Hepatocyte (in vitro differentiated cells): ENCODE measurements at regions not wholly inside any gene's neighbourhood (a gene's known extent, or its start where the extent isn't known, plus 50 kb on each side); places are given as distances from the start of the nearest gene placed in this dataset.
A peak's percentile ranks its signal among the peaks of the same experiment; 100 is the strongest.

Experiments used
- DNase-seq: peaks from one replicate; pipeline ENCODE4 v3.0.0-alpha.2; 2016; ENCODE audit warnings: low spot score
- H2AFZ ChIP-seq: fragments of 200-600 bp; sonication (generic); 2 replicates; pipeline ENCODE4 v1.6.0; 2016; ENCODE audit warnings: antibody characterized with exemption, mild to moderate bottlenecking
- H3K27ac ChIP-seq: fragments of 200-600 bp; sonication (generic); 2 replicates; pipeline ENCODE4 v1.5.1; 2016; ENCODE audit warnings: mild to moderate bottlenecking
- H3K27me3 ChIP-seq: fragments of 200-600 bp; sonication (generic); 2 replicates; pipeline ENCODE4 v1.6.1; 2016
- H3K36me3 ChIP-seq: fragments of 200-600 bp; sonication (generic); replicated peaks from 2 replicates; pipeline ENCODE4 v1.5.1; 2016; ENCODE audit warnings: low read depth; ENCODE audit not compliant: insufficient read depth
- H3K4me1 ChIP-seq: fragments of 200-600 bp; sonication (generic); 2 replicates; pipeline ENCODE4 v1.5.1; 2016; ENCODE audit warnings: mild to moderate bottlenecking, moderate library complexity; ENCODE audit not compliant: insufficient read depth
- H3K4me2 ChIP-seq: fragments of 200-600 bp; sonication (generic); 2 replicates; pipeline ENCODE4 v1.6.0; 2016
- H3K4me3 ChIP-seq: fragments of 200-600 bp; sonication (generic); 2 replicates; pipeline ENCODE4 v1.5.1; 2016; ENCODE audit warnings: mild to moderate bottlenecking
- H3K79me2 ChIP-seq: fragments of 200-600 bp; sonication (generic); 2 replicates; pipeline ENCODE4 v1.6.0; 2017; ENCODE audit warnings: mild to moderate bottlenecking
- H3K9me2 ChIP-seq: fragments of 200-600 bp; sonication (generic); replicated peaks from 2 replicates; pipeline ENCODE4 v1.6.0; 2017; ENCODE audit warnings: mild to moderate bottlenecking; ENCODE audit not compliant: insufficient read depth
- H3K9me3 ChIP-seq: fragments of 200-600 bp; sonication (generic); 2 replicates; pipeline ENCODE4 v1.5.1; 2016; ENCODE audit warnings: low read depth, mild to moderate bottlenecking
- H4K20me1 ChIP-seq: fragments of 200-600 bp; sonication (generic); 2 replicates; pipeline ENCODE4 v1.6.0; 2016; ENCODE audit warnings: mild to moderate bottlenecking; ENCODE audit not compliant: insufficient read depth, poor library complexity, severe bottlenecking
- CTCF ChIP-seq: fragments of 200-600 bp; sonication (generic); IDR thresholded peaks from 2 replicates; pipeline ENCODE4 v1.5.1; 2016; ENCODE audit warnings: antibody characterized with exemption, mild to moderate bottlenecking; ENCODE audit not compliant: poor library complexity
- EZH2 ChIP-seq: fragments of 200-600 bp; sonication (generic); IDR thresholded peaks from 2 replicates; pipeline ENCODE4 v1.6.1; 2016; ENCODE audit warnings: antibody characterized with exemption, mild to moderate bottlenecking, borderline replicate concordance
- EZH2phosphoT487 ChIP-seq: fragments of 200-600 bp; sonication (generic); IDR thresholded peaks from one replicate; pipeline ENCODE4 v1.6.1; 2018; ENCODE audit warnings: antibody characterized with exemption, mild to moderate bottlenecking, low read depth, moderate library complexity; ENCODE audit not compliant: unreplicated experiment, severe bottlenecking
- WGBS: methylation state at CpG from one replicate; pipeline ENCODE4 v1.1.6; 2016; ENCODE audit warnings: low lambda C conversion rate; ENCODE audit errors: missing lambda C conversion rate; 5-methylcytosine and 5-hydroxymethylcytosine counted together

GRCh38 chr6:145028144-145028818, 707.0 kb downstream of the EPM2A start:
- no peaks in the 10 kb centered on the region for H3K9me3 ChIP-seq
- TF ChIP-seq CTCF = peak; percentile 63
- no peak for TF ChIP-seq EZH2
- no peaks in the 10 kb centered on the region for H3K27me3 ChIP-seq
- H3K4me1 ChIP-seq = no peaks in the 10 kb centered on the region
- no peaks in the 10 kb centered on the region for H3K36me3 ChIP-seq
- H4K20me1 ChIP-seq = no peaks in the 10 kb centered on the region
- H3K27ac ChIP-seq = no peak overlapping the region
- DNase-seq = peak; percentile 54
- no peak overlapping the region for H3K4me2 ChIP-seq
- H3K4me3 ChIP-seq = no peak overlapping the region
- 36% methylated on average over 4 of the region's 4 CpGs for WGBS
- no peaks in the 10 kb centered on the region for H3K79me2 ChIP-seq
- H2AFZ ChIP-seq = no peak overlapping the region
- H3K9me2 ChIP-seq = no peaks in the 10 kb centered on the region

- Histone ChIP-seq H2AFZ (no peak overlapping the region), H4K20me1 (no peaks in the 10 kb centered on the region), H3K4me2 (no peak overlapping the region), H3K4me1 (no peaks in the 10 kb centered on the region), H3K36me3 (no peaks in the 10 kb centered on the region), H3K27ac (no peak overlapping the region), H3K27me3 (no peaks in the 10 kb centered on the region), H3K9me3 (no peaks in the 10 kb centered on the region), H3K9me2 (no peaks in the 10 kb centered on the region), H3K4me3 (no peak overlapping the region), H3K79me2 (no peaks in the 10 kb centered on the region)
- TF ChIP-seq EZH2 = no peak
- TF ChIP-seq EZH2phosphoT487 = no peak
- TF ChIP-seq CTCF = no peak
- 91% methylated on average over 2 of the region's 2 CpGs for WGBS
- no peak for DNase-seq
Measured at GRCh38 chr6:145031001-145031400, 704.3 kb downstream of the EPM2A start.

GRCh38 chr6:145031962-145032361, 703.4 kb downstream of the EPM2A start:
- Histone ChIP-seq H3K79me2 (no peaks in the 10 kb centered on the region), H3K27me3 (no peaks in the 10 kb centered on the region), H3K36me3 (no peaks in the 10 kb centered on the region), H2AFZ (no peak overlapping the region), H3K4me3 (no peak overlapping the region), H3K27ac (no peak overlapping the region), H4K20me1 (no peaks in the 10 kb centered on the region), H3K4me1 (no peaks in the 10 kb centered on the region), H3K9me2 (no peaks in the 10 kb centered on the region), H3K9me3 (no peaks in the 10 kb centered on the region), H3K4me2 (no peak overlapping the region)
- 72% methylated on average over 4 of the region's 4 CpGs for WGBS
- no peak for DNase-seq
- no peak for TF ChIP-seq EZH2phosphoT487
- no peak for TF ChIP-seq CTCF
- TF ChIP-seq EZH2 = no peak
